DOHH2 (cell line): ENCODE measurements at regions not wholly inside any gene's neighbourhood (a gene's known extent, or its start where the extent isn't known, plus 50 kb on each side); places are given as distances from the start of the nearest gene placed in this dataset.

Source experiments
- CTCF ChIP-seq: fragments of 200-600 bp; sonication (generic); IDR thresholded peaks from one replicate; pipeline ENCODE4 v1.5.1; 2014; ENCODE audit warnings: antibody characterized with exemption, mild to moderate bottlenecking, low read depth, low read length; ENCODE audit not compliant: poor library complexity, severe bottlenecking
- EZH2phosphoT487 ChIP-seq: fragments of 200-600 bp; sonication (generic); IDR thresholded peaks from 2 replicates; pipeline ENCODE4 v1.6.1; 2017; ENCODE audit warnings: borderline replicate concordance, mild to moderate bottlenecking, antibody characterized with exemption, low read length, moderate library complexity, mixed read lengths

DNA sequence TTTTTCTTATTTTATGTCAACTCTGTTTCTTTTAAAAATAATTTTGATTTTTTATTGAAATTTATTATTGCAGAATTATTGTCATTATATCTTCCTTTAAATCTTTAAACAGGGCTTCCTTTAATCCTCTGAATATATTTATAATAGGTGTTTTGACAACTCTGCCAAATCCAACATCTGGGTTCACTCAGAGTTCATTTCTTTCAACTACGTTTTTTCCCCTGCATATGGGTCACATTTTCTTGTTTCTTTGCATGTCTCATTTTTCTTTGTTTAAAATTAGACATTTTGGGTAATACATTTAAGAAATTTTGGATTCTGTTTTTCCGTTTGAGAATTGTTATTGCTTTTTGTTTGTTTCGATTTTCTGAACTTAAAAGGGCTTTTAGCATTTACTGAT is 655.1 kb upstream of the CITED2 start:
- no peak for TF ChIP-seq EZH2phosphoT487
- no peak for TF ChIP-seq CTCF
